GM12872 (cell line): ENCODE measurements at regions not wholly inside any gene's neighbourhood (a gene's known extent, or its start where the extent isn't known, plus 50 kb on each side); places are given as distances from the start of the nearest gene placed in this dataset.

Experiments
- CTCF ChIP-seq: IDR thresholded peaks from 3 replicates; pipeline ENCODE4 v1.5.1; 2011; ENCODE audit warnings: low read depth, mild to moderate bottlenecking, low read length, moderate library complexity; ENCODE audit not compliant: insufficient read depth

GRCh38 chr5:63228154-63228553 lies 649.5 kb downstream of the LRRC70 start:
- TF ChIP-seq CTCF: no peak

- TF ChIP-seq CTCF: no peak
These were observed 641.6 kb downstream of the LRRC70 start for GRCh38 chr5:63220244-63220643.

- no peak for TF ChIP-seq CTCF
These were observed 638.8 kb downstream of the LRRC70 start for GRCh38 chr5:63217422-63217821.

- TF ChIP-seq CTCF: no peak
These were observed 634.6 kb downstream of the LRRC70 start for GRCh38 chr5:63213256-63213655.

GRCh38 chr5:63211448-63212132 lies 633.0 kb downstream of the LRRC70 start:
- TF ChIP-seq CTCF: no peak

GRCh38 chr5:63205976-63206375 lies 627.4 kb downstream of the LRRC70 start:
- TF ChIP-seq CTCF: no peak

GRCh38 chr5:63201738-63202137 lies 623.1 kb downstream of the LRRC70 start:
- TF ChIP-seq CTCF: no peak
